GM21360 (cell line): ENCODE measurements at regions not wholly inside any gene's neighbourhood (a gene's known extent, or its start where the extent isn't known, plus 50 kb on each side); places are given as distances from the start of the nearest gene placed in this dataset.
"Not testable (repeated sequence)": the region's sequence is repeated elsewhere in the genome, so short reads cannot be mapped to it uniquely, and the experiment has no call there.

Source experiments
- ATAC-seq: cut with Tn5 transposase; IDR thresholded peaks from one replicate; pipeline ENCODE4 v1.9.1; 2021; ENCODE audit warnings: mild to moderate bottlenecking, moderate library complexity; ENCODE audit not compliant: unreplicated experiment

DNA sequence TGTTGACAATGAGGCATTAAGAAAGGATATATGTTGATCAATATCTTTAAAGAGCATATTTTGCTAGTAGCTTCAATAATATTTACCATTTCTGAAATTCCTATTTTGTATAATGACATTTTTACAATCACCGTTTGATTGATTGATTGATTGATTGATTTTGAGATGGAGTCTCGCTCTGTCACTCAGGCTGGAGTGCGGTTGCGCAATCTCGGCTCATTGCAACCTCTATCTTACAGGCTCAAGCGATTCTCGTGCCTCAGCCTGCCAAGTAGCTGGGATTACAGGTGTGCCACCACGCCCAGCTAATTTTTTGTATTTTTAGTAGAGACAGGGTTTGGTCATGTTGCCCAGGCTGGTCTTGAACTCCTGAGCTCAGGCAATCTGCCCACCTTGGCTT lies 150.9 kb upstream of the TEX13D start:
- not testable (repeated sequence) for ATAC-seq

GRCh38 chrX:124190440-124190839 lies 142.0 kb upstream of the TEX13D start:
- no peak for ATAC-seq

DNA sequence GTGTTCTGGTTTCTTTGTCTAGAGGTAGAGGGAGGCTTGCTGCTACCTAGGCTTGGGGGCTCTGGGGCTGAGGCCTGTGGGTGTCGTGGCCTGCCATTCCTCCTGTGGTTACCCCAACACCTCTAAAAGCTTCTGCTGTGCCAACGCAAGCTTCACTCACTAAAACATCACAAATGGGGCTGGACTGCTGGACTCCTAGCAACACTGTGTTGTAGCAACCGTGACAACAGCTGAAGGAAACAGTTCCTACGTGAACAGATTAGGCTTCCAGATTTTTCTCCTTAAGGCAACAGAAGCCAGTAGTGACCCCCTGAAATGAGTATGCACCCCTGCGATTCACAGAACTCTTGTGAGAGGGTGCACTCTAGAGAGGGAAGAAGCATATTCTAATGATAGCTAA lies 138.3 kb upstream of the TEX13D start:
- ATAC-seq, result no peak

- ATAC-seq, result no peak
Observed at GRCh38 chrX:124194901-124195300, 137.6 kb upstream of the TEX13D start.

GRCh38 chrX:124203311-124203710 lies 129.1 kb upstream of the TEX13D start:
- ATAC-seq, result no peak

- no peak for ATAC-seq
Observed at GRCh38 chrX:124208660-124209059, 123.8 kb upstream of the TEX13D start.

DNA sequence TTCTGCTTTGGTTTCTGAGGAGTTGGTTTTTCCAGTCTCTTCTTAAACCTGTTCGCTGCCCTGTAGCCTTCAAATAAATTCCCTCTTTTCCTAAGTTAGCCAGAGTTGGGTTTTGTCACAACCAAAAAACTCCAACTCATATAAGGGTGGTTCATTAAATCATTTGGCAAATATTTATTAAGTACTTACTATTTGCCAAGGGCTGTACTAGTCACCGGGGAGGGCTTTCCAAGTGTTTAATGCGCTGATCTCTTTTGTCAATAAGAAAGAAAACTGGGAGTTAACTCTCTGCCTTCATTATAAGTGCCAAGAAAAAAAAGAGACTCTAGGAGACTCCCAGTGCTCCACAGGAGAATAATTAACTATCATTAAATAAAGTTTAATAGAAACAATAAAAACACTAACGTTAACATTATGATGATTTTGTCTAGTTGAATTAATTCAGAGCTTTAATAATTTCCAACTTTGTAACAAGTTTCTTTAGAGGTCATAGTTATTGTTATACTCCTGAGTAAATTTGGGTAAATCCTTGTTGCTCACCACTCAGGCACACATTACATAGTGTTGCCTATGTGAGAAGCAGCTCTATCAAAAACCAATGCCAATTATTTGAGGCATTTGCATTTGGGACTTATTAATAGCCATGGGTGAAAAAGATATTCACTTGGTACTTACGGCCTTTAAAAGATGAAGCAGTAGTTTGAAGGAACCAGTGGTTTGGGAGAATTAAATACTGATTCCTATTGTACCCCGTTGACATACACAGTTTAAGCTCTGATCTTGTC lies 122.5 kb upstream of the TEX13D start:
- ATAC-seq, result no peak

GRCh38 chrX:124211312-124211942 lies 121.0 kb upstream of the TEX13D start:
- peak; percentile 94 for ATAC-seq

DNA sequence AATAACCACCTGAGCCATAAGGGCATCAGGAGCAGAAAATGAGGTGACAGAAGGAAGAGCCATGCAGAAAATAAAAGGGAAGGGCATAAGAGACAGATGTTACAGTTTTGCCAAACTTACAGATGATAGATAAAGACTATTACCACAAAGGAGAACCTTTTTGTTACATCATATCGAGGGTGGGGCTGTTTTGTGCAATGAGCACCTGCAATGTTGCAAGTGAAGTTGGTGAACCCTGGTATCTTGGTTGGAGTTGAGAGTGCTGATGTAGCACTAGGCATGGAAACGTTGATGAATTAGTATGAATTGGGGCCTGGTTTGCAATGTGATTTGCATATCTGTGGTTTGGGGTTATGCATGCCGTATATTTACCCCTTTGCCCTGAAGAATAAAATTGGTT lies 119.8 kb upstream of the TEX13D start:
- ATAC-seq, result no peak

DNA sequence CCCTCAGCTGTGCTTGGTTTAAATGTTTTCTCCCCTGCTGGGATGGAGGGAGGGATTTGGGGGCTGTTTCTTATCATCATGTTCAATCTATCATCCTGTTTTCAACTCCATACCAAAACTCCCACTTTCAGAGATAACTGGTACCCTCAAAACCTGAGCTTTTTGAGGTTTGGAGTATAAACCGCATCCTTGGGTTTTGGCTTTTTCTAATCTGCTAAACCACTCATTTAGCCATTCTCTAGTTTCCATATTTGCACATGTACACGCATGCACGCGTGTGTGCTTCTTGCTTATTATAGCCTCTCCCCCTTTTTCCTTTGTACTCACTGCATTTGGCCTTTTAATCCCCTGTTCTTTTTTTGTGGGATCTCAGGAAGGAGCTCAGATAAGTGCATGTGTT lies 116.7 kb upstream of the TEX13D start:
- no peak for ATAC-seq

DNA sequence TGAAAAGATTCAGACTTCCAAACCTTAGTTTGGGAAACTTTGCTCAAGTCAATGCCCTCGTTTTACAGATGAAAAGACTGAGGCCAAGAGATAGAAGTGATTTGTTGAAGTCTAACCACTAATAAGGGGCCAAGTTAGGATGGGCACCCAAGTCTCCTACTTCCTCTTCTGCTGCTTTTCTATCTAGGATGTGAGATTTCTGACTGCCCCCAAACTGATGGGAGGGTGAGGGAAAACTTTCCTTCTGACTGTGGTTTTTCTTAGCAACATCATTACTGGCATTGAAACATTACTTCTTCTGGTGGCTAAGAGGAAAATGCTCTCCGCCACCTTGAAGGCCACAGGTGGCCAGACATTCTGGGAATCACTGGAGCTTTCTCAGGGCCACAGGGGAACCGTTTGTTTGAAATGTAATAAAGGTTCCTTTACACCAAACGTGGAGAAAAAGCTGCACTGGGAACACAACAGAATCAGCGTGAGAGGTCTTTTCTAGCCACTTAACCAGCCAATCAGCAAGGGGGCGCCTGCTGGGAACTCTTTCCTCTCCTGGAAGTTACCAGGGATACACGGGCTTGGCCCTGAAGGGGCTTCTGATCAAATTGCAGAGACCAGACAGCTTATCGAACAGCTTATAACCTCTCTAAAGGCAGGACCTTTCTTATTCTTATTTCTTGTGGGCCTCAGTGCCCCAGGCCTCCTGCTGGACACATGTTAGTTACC lies 115.9 kb upstream of the TEX13D start:
- no peak for ATAC-seq

DNA sequence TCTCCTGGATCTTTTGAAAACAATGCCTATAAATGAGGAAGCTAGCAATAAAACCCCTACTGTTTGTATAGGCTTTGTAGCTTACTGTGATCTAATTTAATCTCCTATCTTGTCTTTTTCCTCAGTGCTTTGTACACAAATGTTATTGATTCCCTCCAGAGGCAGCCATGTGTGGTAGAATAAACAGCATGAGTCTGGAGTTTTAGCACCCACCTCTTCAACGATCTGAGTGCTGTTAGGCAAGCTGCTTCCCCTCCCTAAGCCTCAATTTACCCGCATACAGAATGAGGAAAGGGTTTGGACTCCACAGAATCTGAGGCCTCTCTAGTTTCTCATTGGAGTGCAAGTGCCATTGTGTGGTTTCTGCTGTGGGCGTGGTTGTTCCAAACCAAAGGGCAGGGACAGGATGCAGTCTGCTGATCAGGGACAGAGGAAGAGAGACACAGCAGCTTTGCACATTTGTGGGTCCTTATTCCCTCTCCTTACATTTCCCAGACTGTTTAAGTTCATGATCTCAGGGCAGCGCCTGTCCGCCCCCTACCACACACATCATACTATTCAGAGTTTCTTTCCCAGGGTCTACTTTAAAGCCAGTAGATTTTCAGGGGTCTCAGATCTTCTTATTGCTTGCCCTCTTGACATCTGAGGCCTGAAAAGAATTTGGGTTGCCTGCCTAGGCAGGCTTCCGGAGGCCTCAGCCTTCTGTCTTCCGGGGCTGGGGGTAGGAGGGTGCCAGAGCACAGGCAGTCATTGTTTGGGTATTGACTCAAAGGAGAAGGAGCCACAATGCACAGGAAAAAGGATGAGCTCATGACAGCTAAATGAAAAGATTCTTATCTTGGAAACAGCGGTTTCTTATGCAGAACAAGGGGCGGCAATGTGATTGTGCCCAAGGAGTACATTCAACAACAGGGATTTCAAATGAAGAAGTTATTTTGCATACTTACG lies 114.9 kb upstream of the TEX13D start:
- ATAC-seq, result peak; percentile 79

GRCh38 chrX:124223524-124223923 lies 108.9 kb upstream of the TEX13D start:
- ATAC-seq, result no peak

GRCh38 chrX:124224528-124224927 lies 107.9 kb upstream of the TEX13D start:
- no peak for ATAC-seq

DNA sequence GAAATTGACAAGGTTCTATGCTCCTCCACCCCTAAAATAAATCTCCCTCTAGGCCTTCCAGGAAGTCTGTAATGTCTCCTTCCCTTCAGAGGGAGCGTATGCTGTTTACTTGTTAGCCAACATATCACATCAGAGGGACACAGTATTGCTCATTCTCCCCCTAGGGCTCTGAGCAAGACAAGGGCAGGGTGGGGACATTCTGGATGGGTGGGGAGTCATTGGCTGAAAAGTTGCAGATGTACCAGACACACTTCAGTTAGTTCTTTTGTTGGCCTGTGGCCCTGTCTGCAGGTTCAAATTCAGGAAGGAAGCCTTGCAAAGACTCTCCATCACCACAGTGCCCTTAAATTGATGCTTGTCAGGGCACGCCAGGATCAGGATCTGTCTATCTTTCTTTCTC lies 106.3 kb upstream of the TEX13D start:
- ATAC-seq, result no peak

GRCh38 chrX:124228849-124229248 lies 103.6 kb upstream of the TEX13D start:
- ATAC-seq, result no peak

DNA sequence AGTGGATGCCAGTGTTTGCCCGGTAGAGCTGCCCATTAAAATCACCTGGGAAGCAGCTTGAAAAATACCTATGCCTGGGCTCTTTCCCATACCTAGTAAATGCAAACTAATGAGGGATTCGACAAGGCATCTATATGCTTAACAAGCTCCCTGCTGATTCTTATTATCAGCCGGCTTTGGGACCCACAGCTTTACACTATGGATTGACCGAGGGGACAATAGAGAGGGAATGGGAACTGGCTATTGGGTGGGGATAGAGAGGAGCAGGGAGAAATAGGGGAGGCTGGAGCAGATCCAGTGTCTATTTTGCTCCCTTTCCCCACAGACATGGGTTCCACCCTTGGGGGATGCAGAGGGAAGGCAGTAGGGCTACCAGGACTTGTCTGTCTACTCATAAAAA lies 103.1 kb upstream of the TEX13D start:
- ATAC-seq, result no peak

- ATAC-seq, result no peak
Observed at GRCh38 chrX:124230655-124231450, 101.6 kb upstream of the TEX13D start.

DNA sequence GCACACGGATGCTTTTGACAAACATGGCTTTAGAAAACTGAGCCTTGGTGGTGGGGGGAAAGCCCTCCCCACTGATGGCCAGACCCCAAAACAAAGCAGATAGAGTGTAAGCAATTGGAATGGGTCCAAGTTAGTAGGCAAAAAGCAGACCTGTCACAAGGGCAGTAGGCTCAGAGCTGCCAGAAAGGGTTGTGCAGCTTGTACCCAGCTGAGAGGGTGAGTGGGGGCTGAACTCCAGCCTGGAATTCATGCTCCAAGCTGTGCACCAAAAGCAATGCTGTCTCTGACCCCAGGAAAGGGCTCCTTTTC lies 101.1 kb upstream of the TEX13D start:
- no peak for ATAC-seq

- no peak for ATAC-seq
Observed at GRCh38 chrX:124232523-124233201, 99.8 kb upstream of the TEX13D start.
